Progenitor cell of endocrine pancreas (in vitro differentiated cells): ENCODE measurements at regions not wholly inside any gene's neighbourhood (a gene's known extent, or its start where the extent isn't known, plus 50 kb on each side); places are given as distances from the start of the nearest gene placed in this dataset.

Source experiments
- DNase-seq: peaks from one replicate; pipeline ENCODE4 v3.0.0; 2021; ENCODE audit warnings: low spot score; ENCODE audit not compliant: unreplicated experiment
- H3K27ac Mint-ChIP-seq: 2 replicates; pipeline ENCODE4 v1.8.0; 2021; ENCODE audit warnings: mild to moderate bottlenecking, moderate library complexity, mixed read lengths
- H3K27me3 Mint-ChIP-seq: 2 replicates; pipeline ENCODE4 v1.8.0; 2021; ENCODE audit warnings: mixed read lengths
- H3K36me3 Mint-ChIP-seq: 2 replicates; pipeline ENCODE4 v1.8.0; 2022; ENCODE audit warnings: mixed read lengths; ENCODE audit not compliant: insufficient read depth
- H3K4me1 Mint-ChIP-seq: 2 replicates; pipeline ENCODE4 v1.8.0; 2021; ENCODE audit warnings: low read depth, mixed read lengths
- H3K4me3 Mint-ChIP-seq: 2 replicates; pipeline ENCODE4 v1.8.0; 2021; ENCODE audit warnings: low read depth, mild to moderate bottlenecking, moderate library complexity, mixed read lengths
- H3K9me3 Mint-ChIP-seq: 2 replicates; pipeline ENCODE4 v1.8.0; 2021; ENCODE audit warnings: low read depth, mixed read lengths
- TF ChIP-seq, protein P1 (sequence below): fragments of 200-600 bp; sonication (generic); IDR thresholded peaks from one replicate; pipeline ENCODE4 v1.5.0; 2021; ENCODE audit warnings: antibody characterized with exemption, mild to moderate bottlenecking; ENCODE audit not compliant: unreplicated experiment

- no peaks in the 10 kb centered on the region for H3K36me3 Mint-ChIP-seq
- peaks cover 57% of the 10 kb centered on the region for H3K27me3 Mint-ChIP-seq
- H3K9me3 Mint-ChIP-seq, result no peaks in the 10 kb centered on the region
- H3K27ac Mint-ChIP-seq, result no peak overlapping the region
- TF ChIP-seq, protein P1, sequence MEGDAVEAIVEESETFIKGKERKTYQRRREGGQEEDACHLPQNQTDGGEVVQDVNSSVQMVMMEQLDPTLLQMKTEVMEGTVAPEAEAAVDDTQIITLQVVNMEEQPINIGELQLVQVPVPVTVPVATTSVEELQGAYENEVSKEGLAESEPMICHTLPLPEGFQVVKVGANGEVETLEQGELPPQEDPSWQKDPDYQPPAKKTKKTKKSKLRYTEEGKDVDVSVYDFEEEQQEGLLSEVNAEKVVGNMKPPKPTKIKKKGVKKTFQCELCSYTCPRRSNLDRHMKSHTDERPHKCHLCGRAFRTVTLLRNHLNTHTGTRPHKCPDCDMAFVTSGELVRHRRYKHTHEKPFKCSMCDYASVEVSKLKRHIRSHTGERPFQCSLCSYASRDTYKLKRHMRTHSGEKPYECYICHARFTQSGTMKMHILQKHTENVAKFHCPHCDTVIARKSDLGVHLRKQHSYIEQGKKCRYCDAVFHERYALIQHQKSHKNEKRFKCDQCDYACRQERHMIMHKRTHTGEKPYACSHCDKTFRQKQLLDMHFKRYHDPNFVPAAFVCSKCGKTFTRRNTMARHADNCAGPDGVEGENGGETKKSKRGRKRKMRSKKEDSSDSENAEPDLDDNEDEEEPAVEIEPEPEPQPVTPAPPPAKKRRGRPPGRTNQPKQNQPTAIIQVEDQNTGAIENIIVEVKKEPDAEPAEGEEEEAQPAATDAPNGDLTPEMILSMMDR, result no peak
- no peak overlapping the region for H3K4me3 Mint-ChIP-seq
- DNase-seq, result no peak
- H3K4me1 Mint-ChIP-seq, result peaks cover 6% of the 10 kb centered on the region
Observed at GRCh38 chr15:91780387-91780786, 73.1 kb upstream of the SLCO3A1 start.

DNA sequence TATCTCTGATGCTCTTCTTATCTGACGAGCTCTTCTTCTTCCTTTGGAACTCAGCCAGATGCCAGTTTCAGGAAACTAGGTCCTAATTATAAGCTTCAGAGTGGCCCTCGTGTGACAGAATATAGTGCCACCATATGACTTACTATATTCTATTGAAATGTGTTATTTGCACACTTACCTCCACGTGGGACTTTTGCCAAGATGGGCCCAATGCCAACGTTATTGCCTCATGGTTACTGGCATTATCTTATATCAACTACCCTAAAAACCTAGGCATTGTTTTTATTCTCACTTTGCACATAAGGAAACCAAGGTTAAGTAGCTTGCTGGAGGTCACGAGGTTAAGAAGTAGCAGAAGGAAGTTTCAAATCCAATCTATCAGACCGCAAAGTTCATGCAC lies 71.3 kb upstream of the SLCO3A1 start:
- TF ChIP-seq, protein P1, result no peak
- H3K4me1 Mint-ChIP-seq, result peaks cover 9% of the 10 kb centered on the region
- DNase-seq, result no peak
- H3K9me3 Mint-ChIP-seq, result no peaks in the 10 kb centered on the region
- no peak overlapping the region for H3K4me3 Mint-ChIP-seq
- H3K36me3 Mint-ChIP-seq, result no peaks in the 10 kb centered on the region
- peaks cover 52% of the 10 kb centered on the region for H3K27me3 Mint-ChIP-seq
- no peak overlapping the region for H3K27ac Mint-ChIP-seq

DNA sequence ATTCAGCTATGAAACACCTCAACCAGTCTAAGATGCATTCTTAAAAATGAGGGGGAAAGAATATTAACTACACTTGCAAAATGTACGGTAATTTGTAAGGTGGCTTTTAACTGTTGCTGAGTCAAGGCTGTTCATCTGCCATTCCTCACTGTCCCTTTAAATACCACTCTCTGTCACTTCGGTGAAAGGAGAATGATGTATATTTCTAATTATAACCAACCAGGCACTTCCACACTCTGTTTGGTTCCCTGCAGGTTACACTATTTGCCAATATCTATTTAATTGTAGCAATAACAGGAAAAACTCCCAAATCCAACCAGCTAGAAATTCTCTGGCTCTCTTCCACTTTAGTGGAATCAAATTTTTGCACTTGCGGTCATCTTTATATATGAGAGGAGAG lies 70.5 kb upstream of the SLCO3A1 start:
- DNase-seq, result no peak
- H3K36me3 Mint-ChIP-seq, result no peaks in the 10 kb centered on the region
- peaks cover 13% of the 10 kb centered on the region for H3K4me1 Mint-ChIP-seq
- TF ChIP-seq, protein P1, result no peak
- peaks cover 45% of the 10 kb centered on the region for H3K27me3 Mint-ChIP-seq
- no peak overlapping the region for H3K27ac Mint-ChIP-seq
- no peaks in the 10 kb centered on the region for H3K9me3 Mint-ChIP-seq
- H3K4me3 Mint-ChIP-seq, result no peak overlapping the region

DNA sequence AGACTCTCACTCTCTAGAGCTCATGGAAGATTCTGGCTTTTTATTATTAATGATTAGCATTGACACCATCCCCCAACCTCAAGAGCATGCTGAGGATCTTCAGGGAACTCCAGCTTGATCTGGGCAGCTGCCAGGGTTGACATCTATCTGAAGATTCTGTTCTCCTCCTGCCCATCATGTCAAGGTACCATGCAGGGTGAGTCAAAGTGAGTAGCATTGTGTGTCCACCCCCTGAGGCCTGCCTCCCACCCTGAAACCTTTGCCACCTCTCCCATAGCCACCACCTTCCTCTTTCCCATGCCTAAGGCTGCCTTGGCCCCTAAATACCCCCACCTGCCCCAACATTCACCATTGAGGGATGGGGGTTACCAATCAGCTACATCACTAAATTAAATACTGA lies 70.1 kb upstream of the SLCO3A1 start:
- Mint-ChIP-seq H3K9me3 (no peaks in the 10 kb centered on the region), H3K27ac (no peak overlapping the region)

GRCh38 chr15:91784973-91785709 lies 68.4 kb upstream of the SLCO3A1 start:
- H3K9me3 Mint-ChIP-seq, result no peaks in the 10 kb centered on the region
- no peak for DNase-seq
- H3K27me3 Mint-ChIP-seq, result peaks cover 34% of the 10 kb centered on the region
- H3K4me3 Mint-ChIP-seq, result no peak overlapping the region
- no peaks in the 10 kb centered on the region for H3K36me3 Mint-ChIP-seq
- peaks cover 13% of the 10 kb centered on the region for H3K4me1 Mint-ChIP-seq
- TF ChIP-seq, protein P1, result no peak
- no peak overlapping the region for H3K27ac Mint-ChIP-seq

More for the DNA sequence above, 70.1 kb upstream of the SLCO3A1 start:
- no peak overlapping the region for H3K4me3 Mint-ChIP-seq
- no peaks in the 10 kb centered on the region for H3K36me3 Mint-ChIP-seq
- TF ChIP-seq, protein P1, result no peak
- peaks cover 13% of the 10 kb centered on the region for H3K4me1 Mint-ChIP-seq
- no peak for DNase-seq
- H3K27me3 Mint-ChIP-seq, result peaks cover 43% of the 10 kb centered on the region
